ENCODE measurements at regions not wholly inside any gene's neighbourhood (a gene's known extent, or its start where the extent isn't known, plus 50 kb on each side); places are given as distances from the start of the nearest gene placed in this dataset.

DNA sequence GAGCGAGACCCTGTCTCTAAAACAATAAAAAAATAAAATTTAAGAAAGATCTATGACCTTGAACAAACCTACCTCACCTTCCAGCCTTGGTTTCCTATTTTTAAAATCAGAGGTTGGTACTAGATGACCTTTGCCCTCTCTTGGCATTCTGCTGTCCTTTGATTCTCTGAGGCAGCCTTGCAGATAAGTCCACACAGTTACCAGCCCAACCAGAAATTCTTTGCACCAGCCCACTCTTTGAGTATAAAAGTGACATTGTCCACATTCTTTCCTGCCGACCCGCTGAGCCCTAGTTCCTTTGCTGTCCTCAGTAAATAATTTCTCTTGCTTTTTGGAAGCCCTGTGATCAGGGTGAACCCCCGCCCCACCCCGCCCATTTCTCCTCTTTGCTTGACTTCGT is 150.4 kb downstream of the PHETA1 start:
- no peak overlapping the region for H3K27ac Mint-ChIP-seq

More for the DNA sequence above, 150.4 kb downstream of the PHETA1 start:
- Histone ChIP-seq H2AFZ (no peak overlapping the region), H4K20me1 (replicated peaks; ENCODE audit: insufficient read depth) (no peaks in the 10 kb centered on the region; the same call in 1 of the 2 replicates), H3K4me1 (ENCODE audit: insufficient read depth) (peaks cover 9% of the 10 kb centered on the region; the same call in 1 of the 2 replicates), H3K4me3 (no peak overlapping the region), H3K27ac (ENCODE audit: low read depth) (no peak overlapping the region), H3K79me2 (replicated peaks; ENCODE audit: insufficient read depth) (no peaks in the 10 kb centered on the region), H3F3A (replicated peaks; ENCODE audit: low read depth) (no peaks in the 10 kb centered on the region), H3K9me2 (ENCODE audit: insufficient read depth) (no peaks in the 10 kb centered on the region), H3K4me2 (no peak overlapping the region), H3K36me3 (ENCODE audit: insufficient read depth) (no peaks in the 10 kb centered on the region), H3K27me3 (ENCODE audit: insufficient read depth) (no peaks in the 10 kb centered on the region)
- H3K27me3 Mint-ChIP-seq (ENCODE audit: insufficient read depth, low read depth, poor library complexity): peaks cover 3% of the 10 kb centered on the region
- DNase-seq (ENCODE audit: low spot score): peak; percentile 53
- H3K9me3 Mint-ChIP-seq: no peaks in the 10 kb centered on the region
- no peak for TF ChIP-seq ZNF331 (CRISPR knock-in tag; IDR thresholded peaks at IDR 0.05; ENCODE audit: low read depth)
- TF ChIP-seq, protein P1, sequence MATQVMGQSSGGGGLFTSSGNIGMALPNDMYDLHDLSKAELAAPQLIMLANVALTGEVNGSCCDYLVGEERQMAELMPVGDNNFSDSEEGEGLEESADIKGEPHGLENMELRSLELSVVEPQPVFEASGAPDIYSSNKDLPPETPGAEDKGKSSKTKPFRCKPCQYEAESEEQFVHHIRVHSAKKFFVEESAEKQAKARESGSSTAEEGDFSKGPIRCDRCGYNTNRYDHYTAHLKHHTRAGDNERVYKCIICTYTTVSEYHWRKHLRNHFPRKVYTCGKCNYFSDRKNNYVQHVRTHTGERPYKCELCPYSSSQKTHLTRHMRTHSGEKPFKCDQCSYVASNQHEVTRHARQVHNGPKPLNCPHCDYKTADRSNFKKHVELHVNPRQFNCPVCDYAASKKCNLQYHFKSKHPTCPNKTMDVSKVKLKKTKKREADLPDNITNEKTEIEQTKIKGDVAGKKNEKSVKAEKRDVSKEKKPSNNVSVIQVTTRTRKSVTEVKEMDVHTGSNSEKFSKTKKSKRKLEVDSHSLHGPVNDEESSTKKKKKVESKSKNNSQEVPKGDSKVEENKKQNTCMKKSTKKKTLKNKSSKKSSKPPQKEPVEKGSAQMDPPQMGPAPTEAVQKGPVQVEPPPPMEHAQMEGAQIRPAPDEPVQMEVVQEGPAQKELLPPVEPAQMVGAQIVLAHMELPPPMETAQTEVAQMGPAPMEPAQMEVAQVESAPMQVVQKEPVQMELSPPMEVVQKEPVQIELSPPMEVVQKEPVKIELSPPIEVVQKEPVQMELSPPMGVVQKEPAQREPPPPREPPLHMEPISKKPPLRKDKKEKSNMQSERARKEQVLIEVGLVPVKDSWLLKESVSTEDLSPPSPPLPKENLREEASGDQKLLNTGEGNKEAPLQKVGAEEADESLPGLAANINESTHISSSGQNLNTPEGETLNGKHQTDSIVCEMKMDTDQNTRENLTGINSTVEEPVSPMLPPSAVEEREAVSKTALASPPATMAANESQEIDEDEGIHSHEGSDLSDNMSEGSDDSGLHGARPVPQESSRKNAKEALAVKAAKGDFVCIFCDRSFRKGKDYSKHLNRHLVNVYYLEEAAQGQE (IDR thresholded peaks at IDR 0.05; ENCODE audit: unreplicated experiment): no peak
- TF ChIP-seq, protein P2, sequence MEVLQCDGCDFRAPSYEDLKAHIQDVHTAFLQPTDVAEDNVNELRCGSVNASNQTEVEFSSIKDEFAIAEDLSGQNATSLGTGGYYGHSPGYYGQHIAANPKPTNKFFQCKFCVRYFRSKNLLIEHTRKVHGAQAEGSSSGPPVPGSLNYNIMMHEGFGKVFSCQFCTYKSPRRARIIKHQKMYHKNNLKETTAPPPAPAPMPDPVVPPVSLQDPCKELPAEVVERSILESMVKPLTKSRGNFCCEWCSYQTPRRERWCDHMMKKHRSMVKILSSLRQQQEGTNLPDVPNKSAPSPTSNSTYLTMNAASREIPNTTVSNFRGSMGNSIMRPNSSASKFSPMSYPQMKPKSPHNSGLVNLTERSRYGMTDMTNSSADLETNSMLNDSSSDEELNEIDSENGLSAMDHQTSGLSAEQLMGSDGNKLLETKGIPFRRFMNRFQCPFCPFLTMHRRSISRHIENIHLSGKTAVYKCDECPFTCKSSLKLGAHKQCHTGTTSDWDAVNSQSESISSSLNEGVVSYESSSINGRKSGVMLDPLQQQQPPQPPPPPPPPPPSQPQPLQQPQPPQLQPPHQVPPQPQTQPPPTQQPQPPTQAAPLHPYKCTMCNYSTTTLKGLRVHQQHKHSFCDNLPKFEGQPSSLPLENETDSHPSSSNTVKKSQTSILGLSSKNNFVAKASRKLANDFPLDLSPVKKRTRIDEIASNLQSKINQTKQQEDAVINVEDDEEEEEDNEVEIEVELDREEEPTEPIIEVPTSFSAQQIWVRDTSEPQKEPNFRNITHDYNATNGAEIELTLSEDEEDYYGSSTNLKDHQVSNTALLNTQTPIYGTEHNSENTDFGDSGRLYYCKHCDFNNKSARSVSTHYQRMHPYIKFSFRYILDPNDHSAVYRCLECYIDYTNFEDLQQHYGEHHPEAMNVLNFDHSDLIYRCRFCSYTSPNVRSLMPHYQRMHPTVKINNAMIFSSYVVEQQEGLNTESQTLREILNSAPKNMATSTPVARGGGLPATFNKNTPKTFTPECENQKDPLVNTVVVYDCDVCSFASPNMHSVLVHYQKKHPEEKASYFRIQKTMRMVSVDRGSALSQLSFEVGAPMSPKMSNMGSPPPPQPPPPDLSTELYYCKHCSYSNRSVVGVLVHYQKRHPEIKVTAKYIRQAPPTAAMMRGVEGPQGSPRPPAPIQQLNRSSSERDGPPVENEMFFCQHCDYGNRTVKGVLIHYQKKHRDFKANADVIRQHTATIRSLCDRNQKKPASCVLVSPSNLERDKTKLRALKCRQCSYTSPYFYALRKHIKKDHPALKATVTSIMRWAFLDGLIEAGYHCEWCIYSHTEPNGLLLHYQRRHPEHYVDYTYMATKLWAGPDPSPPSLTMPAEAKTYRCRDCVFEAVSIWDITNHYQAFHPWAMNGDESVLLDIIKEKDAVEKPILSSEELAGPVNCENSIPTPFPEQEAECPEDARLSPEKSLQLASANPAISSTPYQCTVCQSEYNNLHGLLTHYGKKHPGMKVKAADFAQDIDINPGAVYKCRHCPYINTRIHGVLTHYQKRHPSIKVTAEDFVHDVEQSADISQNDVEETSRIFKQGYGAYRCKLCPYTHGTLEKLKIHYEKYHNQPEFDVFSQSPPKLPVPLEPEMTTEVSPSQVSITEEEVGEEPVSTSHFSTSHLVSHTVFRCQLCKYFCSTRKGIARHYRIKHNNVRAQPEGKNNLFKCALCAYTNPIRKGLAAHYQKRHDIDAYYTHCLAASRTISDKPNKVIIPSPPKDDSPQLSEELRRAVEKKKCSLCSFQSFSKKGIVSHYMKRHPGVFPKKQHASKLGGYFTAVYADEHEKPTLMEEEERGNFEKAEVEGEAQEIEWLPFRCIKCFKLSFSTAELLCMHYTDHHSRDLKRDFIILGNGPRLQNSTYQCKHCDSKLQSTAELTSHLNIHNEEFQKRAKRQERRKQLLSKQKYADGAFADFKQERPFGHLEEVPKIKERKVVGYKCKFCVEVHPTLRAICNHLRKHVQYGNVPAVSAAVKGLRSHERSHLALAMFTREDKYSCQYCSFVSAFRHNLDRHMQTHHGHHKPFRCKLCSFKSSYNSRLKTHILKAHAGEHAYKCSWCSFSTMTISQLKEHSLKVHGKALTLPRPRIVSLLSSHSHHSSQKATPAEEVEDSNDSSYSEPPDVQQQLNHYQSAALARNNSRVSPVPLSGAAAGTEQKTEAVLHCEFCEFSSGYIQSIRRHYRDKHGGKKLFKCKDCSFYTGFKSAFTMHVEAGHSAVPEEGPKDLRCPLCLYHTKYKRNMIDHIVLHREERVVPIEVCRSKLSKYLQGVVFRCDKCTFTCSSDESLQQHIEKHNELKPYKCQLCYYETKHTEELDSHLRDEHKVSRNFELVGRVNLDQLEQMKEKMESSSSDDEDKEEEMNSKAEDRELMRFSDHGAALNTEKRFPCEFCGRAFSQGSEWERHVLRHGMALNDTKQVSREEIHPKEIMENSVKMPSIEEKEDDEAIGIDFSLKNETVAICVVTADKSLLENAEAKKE (CRISPR knock-in tag; IDR thresholded peaks at IDR 0.05): no peak
- TF ChIP-seq ZNF114 (CRISPR knock-in tag; IDR thresholded peaks at IDR 0.05): no peak
- TF ChIP-seq CREB1 (CRISPR knock-in tag; IDR thresholded peaks at IDR 0.05; ENCODE audit: low read depth): no peak
- TF ChIP-seq, protein P3, sequence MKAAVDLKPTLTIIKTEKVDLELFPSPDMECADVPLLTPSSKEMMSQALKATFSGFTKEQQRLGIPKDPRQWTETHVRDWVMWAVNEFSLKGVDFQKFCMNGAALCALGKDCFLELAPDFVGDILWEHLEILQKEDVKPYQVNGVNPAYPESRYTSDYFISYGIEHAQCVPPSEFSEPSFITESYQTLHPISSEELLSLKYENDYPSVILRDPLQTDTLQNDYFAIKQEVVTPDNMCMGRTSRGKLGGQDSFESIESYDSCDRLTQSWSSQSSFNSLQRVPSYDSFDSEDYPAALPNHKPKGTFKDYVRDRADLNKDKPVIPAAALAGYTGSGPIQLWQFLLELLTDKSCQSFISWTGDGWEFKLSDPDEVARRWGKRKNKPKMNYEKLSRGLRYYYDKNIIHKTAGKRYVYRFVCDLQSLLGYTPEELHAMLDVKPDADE (IDR thresholded peaks at IDR 0.05): no peak
- TF ChIP-seq JUNB (IDR thresholded peaks at IDR 0.05; ENCODE audit: unreplicated experiment): no peak
- TF ChIP-seq EZH2 (IDR thresholded peaks at IDR 0.05; ENCODE audit: low read depth, unreplicated experiment): no peak
- TF ChIP-seq EZH2phosphoT487 (IDR thresholded peaks at IDR 0.05; ENCODE audit: unreplicated experiment): no peak
- TF ChIP-seq NANOG (IDR thresholded peaks at IDR 0.05; ENCODE audit: borderline replicate concordance): no peak
- TF ChIP-seq, protein P4, sequence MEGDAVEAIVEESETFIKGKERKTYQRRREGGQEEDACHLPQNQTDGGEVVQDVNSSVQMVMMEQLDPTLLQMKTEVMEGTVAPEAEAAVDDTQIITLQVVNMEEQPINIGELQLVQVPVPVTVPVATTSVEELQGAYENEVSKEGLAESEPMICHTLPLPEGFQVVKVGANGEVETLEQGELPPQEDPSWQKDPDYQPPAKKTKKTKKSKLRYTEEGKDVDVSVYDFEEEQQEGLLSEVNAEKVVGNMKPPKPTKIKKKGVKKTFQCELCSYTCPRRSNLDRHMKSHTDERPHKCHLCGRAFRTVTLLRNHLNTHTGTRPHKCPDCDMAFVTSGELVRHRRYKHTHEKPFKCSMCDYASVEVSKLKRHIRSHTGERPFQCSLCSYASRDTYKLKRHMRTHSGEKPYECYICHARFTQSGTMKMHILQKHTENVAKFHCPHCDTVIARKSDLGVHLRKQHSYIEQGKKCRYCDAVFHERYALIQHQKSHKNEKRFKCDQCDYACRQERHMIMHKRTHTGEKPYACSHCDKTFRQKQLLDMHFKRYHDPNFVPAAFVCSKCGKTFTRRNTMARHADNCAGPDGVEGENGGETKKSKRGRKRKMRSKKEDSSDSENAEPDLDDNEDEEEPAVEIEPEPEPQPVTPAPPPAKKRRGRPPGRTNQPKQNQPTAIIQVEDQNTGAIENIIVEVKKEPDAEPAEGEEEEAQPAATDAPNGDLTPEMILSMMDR (conservative IDR thresholded peaks at IDR 0.05; ENCODE audit: low read depth in 2 of 2): no peak
- no peak for TF ChIP-seq STAT1 (IDR thresholded peaks at IDR 0.05; ENCODE audit: unreplicated experiment)
- no peak for TF ChIP-seq POLR2AphosphoS5 (IDR thresholded peaks at IDR 0.05; ENCODE audit: low read depth)
- peaks cover 27% of the 10 kb centered on the region for H3K4me1 Mint-ChIP-seq
- H3K4me3 Mint-ChIP-seq: no peak overlapping the region
- H3K36me3 Mint-ChIP-seq (ENCODE audit: low read depth): no peaks in the 10 kb centered on the region
- no peak for ATAC-seq
